ENCODE measurements at regions not wholly inside any gene's neighbourhood (a gene's known extent, or its start where the extent isn't known, plus 50 kb on each side); places are given as distances from the start of the nearest gene placed in this dataset.

DNA sequence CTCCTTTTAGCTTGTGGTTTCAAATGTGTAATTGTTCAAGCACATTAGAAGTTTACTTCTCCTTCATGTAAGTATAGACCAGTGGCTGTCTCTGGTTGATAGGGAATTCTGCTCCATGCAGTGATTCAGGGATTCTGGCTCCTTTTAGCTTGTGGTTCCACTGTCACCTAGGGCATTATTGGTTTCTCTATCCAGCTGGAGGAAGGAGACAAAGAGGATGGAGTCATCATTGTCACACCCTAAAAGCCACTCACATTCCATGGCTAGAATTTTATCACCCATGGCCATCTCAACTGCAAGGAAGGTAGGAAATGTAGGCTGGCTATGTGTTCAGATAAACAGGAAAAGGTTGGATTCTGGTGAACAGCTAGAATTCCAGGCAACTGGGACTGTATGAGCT lies 131.2 kb downstream of the URB2 start:
- TF ChIP-seq, protein P1, sequence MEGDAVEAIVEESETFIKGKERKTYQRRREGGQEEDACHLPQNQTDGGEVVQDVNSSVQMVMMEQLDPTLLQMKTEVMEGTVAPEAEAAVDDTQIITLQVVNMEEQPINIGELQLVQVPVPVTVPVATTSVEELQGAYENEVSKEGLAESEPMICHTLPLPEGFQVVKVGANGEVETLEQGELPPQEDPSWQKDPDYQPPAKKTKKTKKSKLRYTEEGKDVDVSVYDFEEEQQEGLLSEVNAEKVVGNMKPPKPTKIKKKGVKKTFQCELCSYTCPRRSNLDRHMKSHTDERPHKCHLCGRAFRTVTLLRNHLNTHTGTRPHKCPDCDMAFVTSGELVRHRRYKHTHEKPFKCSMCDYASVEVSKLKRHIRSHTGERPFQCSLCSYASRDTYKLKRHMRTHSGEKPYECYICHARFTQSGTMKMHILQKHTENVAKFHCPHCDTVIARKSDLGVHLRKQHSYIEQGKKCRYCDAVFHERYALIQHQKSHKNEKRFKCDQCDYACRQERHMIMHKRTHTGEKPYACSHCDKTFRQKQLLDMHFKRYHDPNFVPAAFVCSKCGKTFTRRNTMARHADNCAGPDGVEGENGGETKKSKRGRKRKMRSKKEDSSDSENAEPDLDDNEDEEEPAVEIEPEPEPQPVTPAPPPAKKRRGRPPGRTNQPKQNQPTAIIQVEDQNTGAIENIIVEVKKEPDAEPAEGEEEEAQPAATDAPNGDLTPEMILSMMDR (IDR thresholded peaks at IDR 0.05): no peak
- TF ChIP-seq POLR2A (IDR thresholded peaks at IDR 0.05): no peak
- TF ChIP-seq POLR2AphosphoS5 (IDR thresholded peaks at IDR 0.05): no peak

All from prostate gland (tissue), 2 donors.